ENCODE measurements at regions not wholly inside any gene's neighbourhood (a gene's known extent, or its start where the extent isn't known, plus 50 kb on each side); places are given as distances from the start of the nearest gene placed in this dataset.

DNA sequence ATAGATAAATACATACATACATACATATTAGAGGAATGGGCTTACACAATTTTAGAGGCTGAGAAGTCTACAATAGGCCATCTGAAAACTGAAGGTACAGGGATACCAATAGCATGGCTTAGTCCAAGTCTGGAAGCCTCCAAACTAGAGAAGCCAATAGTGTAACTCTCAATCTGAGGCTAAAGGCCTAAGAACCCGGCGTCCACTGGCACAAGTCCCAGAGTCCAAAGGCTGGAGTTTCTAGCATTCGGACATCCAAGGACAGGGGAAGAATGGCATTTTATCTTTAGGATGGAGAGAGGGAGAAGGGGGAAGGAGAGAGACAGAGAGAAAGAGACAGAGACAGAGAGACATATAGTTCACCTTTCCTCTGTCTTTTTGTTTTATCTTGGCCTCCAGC is 63.7 kb upstream of the SYT4 start:
- H3K9me3 ChIP-seq (ENCODE audit: control insufficient read depth in 1 of 2, insufficient read depth in 1 of 2, low read depth in 1 of 2, low read length in 2 of 2) = peaks cover 5 to 16% of the 10 kb centered on the region in 2 experiments; a peak in 2 of 4 replicates
- H3K4me3 ChIP-seq (replicated peaks in 1 of 2; ENCODE audit: low read depth in 1 of 2, low read length in 2 of 2) = no peak overlapping the region
- no peaks in the 10 kb centered on the region for H3K36me3 ChIP-seq (ENCODE audit: control insufficient read depth in 1 of 2, insufficient read depth in 2 of 2, low read length in 2 of 2)
- H3K27ac ChIP-seq (ENCODE audit: low read depth, low read length) = no peak overlapping the region
- ChIA-PET POLR2A (no interaction called here), CTCF (no interaction called here), RAD21 (ENCODE audit: low non-redundant PET in 1 of 2, low total read pairs in 2 of 2, uncharacterized antibody in 2 of 2, unreplicated experiment in 2 of 2) (no interaction called here)
- H3K27me3 ChIP-seq (ENCODE audit: insufficient read depth, low read length) = no peaks in the 10 kb centered on the region
- no peak for TF ChIP-seq JUND (IDR thresholded peaks at IDR 0.05)
- TF ChIP-seq EGR1 (IDR thresholded peaks at IDR 0.05; ENCODE audit: low read depth) = no peak
- no peak for DNase-seq (ENCODE audit: low read depth, low spot score)
- intact Hi-C loops (cut with micrococcal nuclease) = no loop called here
- no peak overlapping the region for H2AFZ ChIP-seq (ENCODE audit: low read depth, low read length, poor library complexity, severe bottlenecking)
- BruUV-seq (replicated peaks) = no TSS peak
- H3K9ac ChIP-seq (ENCODE audit: low read length) = no peak overlapping the region
- H3K4me1 ChIP-seq (ENCODE audit: control insufficient read depth in 1 of 2, insufficient read depth in 2 of 2, low read length in 2 of 2) = no peaks in the 10 kb centered on the region
- H4K20me1 ChIP-seq (ENCODE audit: insufficient read depth) = no peaks in the 10 kb centered on the region
- no peaks in the 10 kb centered on the region for H3K79me2 ChIP-seq (ENCODE audit: insufficient read depth, low read length)
- H3K4me2 ChIP-seq (ENCODE audit: low read length) = no peak overlapping the region
- no peaks in the 10 kb centered on the region for H3K9me2 ChIP-seq (ENCODE audit: insufficient read depth)
- no peak for ATAC-seq

DNA sequence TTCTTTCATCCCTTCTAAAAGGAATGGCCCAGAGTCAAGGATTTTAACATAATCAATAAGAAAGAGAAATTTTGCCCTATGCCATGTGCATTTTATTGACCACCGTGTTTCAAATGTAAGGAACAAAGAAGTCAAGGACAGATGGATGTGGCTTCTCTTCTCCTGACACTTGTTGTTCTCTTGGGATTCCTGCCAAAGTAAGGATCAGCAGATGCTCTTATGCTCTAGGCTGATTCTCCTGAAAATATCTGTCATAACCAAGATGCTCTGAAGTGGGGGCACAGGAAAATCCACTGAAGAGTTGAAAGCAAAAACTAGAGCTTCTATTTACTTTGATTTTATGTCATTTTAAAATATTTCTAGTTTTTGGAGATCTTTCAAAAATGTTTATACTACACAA is 72.9 kb upstream of the SYT4 start:
- Histone ChIP-seq H3K9me2 (ENCODE audit: insufficient read depth) (no peaks in the 10 kb centered on the region), H2AFZ (ENCODE audit: low read depth, low read length, poor library complexity, severe bottlenecking) (no peak overlapping the region), H3K9me3 (ENCODE audit: control insufficient read depth in 1 of 2, insufficient read depth in 1 of 2, low read depth in 1 of 2, low read length in 2 of 2) (peaks cover 4 to 41% of the 10 kb centered on the region in 2 experiments; a peak in 2 of 4 replicates), H3K36me3 (ENCODE audit: control insufficient read depth in 1 of 2, insufficient read depth in 2 of 2, low read length in 2 of 2) (no peaks in the 10 kb centered on the region), H3K4me2 (ENCODE audit: low read length) (no peak overlapping the region), H3K27ac (ENCODE audit: low read depth, low read length) (no peak overlapping the region), H3K9ac (ENCODE audit: low read length) (no peak overlapping the region), H3K4me3 (replicated peaks in 1 of 2; ENCODE audit: low read depth in 1 of 2, low read length in 2 of 2) (no peak overlapping the region), H3K27me3 (ENCODE audit: insufficient read depth, low read length) (no peaks in the 10 kb centered on the region), H3K4me1 (ENCODE audit: control insufficient read depth in 1 of 2, insufficient read depth in 2 of 2, low read length in 2 of 2) (no peaks in the 10 kb centered on the region), H4K20me1 (ENCODE audit: insufficient read depth) (no peaks in the 10 kb centered on the region), H3K79me2 (ENCODE audit: insufficient read depth, low read length) (no peaks in the 10 kb centered on the region)
- TF ChIP-seq, protein P1, sequence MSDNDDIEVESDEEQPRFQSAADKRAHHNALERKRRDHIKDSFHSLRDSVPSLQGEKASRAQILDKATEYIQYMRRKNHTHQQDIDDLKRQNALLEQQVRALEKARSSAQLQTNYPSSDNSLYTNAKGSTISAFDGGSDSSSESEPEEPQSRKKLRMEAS (IDR thresholded peaks at IDR 0.05) = no peak
- TF ChIP-seq CEBPB (IDR thresholded peaks at IDR 0.05; ENCODE audit: low read depth) (no peak), ZNF274 (IDR thresholded peaks at IDR 0.05; ENCODE audit: low read depth, low read length) (no peak), YY1 (IDR thresholded peaks at IDR 0.05; ENCODE audit: extremely low read depth, insufficient replicate concordance, low read depth, low read length) (no peak), FOSL1 (IDR thresholded peaks at IDR 0.05; ENCODE audit: low read depth) (no peak), RAD21 (IDR thresholded peaks at IDR 0.05; ENCODE audit: low read depth) (no peak), CBX3 (IDR thresholded peaks at IDR 0.05; ENCODE audit: low read depth) (no peak), SIN3A (IDR thresholded peaks at IDR 0.05; ENCODE audit: low read depth) (no peak)
- ChIA-PET CTCF (no interaction called here), POLR2A (no interaction called here), RAD21 (ENCODE audit: low non-redundant PET in 1 of 2, low total read pairs in 2 of 2, uncharacterized antibody in 2 of 2, unreplicated experiment in 2 of 2) (no interaction called here)
- intact Hi-C loops (cut with micrococcal nuclease) = no loop called here
- DNase-seq (ENCODE audit: low read depth, low spot score) (no peak), ATAC-seq (no peak)
- BruUV-seq (replicated peaks) = no TSS peak

All from HCT116 (cell line).